ENCODE measurements at regions not wholly inside any gene's neighbourhood (a gene's known extent, or its start where the extent isn't known, plus 50 kb on each side); places are given as distances from the start of the nearest gene placed in this dataset.
"Not testable (repeated sequence)": the region's sequence is repeated elsewhere in the genome, so short reads cannot be mapped to it uniquely, and the experiment has no call there.

DNA sequence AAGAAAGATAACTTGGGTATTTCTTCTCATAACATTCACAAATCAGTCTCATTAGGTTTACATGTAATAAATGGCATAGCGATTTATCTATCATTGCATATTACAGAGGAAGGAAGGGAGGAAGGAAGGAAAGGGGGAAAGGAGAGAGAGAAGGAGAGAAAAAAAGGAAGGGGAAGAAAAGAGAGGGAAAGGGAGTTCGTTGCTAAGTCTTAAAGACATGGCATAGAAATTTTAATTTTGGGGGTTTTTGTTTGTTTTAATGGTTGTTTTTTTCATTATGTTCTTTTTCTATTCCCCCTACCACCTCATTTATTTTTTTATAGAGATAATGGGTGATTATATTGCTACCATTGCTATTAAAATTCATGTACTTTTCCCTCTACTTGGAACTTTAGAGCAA lies 604.3 kb downstream of the IPMK start:
- DNase-seq, result no peak

DNA sequence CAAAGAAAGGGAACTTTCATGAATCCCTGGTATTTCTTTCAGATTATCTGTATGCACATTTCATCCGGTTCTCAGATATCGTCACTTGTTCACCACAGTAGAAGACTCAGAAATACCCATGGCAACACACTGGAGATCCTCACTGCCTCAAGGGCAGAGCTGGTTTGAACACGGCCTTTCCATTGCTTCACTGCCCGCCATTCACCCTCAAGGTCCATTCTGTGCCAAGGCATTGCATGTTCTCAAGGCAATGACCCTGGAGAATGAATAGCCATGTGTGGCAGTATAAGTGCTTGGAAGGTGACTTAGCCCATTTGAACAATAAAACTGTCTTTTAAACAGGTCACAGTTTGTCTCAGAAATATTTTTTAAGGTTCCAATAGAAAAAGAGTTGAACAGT lies 606.5 kb downstream of the IPMK start:
- no peak for DNase-seq

GRCh38 chr10:57657164-57657765 lies 610.4 kb downstream of the IPMK start:
- no peak for DNase-seq

GRCh38 chr10:57654856-57655255 lies 612.8 kb downstream of the IPMK start:
- no peak for DNase-seq

DNA sequence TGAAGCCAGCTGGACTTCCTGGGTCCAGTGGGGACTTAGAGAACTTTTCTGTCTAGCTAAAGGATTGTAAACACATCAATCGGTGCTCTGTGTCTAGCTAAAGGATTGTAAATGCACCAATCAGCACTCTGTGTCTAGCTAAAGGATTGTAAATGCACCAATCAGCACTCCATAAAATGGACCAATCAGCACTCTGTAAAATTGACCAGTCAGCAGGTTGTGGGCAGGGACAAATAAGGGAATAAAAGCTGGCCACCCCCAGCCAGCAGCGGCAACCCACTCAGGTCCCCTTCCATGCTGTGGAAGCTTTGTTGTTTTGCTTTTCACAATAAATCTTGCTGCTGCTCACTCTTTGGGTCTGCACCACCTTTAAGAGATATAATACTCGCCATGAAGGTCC lies 622.6 kb downstream of the IPMK start:
- DNase-seq, result not testable (repeated sequence)

GRCh38 chr10:57638411-57638810 lies 629.3 kb downstream of the IPMK start:
- no peak for DNase-seq

DNA sequence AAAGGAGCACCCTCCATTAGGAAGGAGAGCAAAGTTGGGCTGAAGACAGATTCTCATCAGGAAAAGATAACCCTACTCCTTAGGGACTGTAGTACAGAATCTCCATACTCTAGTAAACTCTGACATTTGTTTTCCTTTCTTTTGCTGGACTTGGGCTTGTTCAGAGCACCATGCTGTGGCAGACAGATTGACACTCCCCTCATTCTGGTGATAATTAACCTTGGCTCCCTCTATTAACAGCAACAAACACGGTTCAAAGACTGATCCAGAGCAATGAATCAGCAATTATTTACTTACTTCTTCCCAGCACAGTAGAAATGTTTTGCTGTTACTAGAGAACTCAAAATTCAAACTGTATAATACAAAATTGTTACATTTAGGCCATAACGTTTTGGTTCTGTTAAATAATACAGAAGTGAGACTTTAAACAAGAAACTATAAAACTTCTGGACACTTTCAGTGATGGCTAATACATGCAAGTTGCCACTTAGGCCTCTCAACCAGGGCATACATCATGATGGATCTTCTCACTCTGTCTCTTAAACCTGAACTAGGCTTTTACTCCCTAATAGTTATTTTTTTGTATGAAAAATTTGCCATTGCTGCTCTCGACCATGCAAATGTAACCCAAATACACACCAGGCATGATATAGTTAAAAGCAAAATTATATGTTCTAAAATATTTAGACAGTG lies 639.0 kb downstream of the IPMK start:
- no peak for DNase-seq

GRCh38 chr10:57627642-57628178 lies 640.0 kb downstream of the IPMK start:
- no peak for DNase-seq

DNA sequence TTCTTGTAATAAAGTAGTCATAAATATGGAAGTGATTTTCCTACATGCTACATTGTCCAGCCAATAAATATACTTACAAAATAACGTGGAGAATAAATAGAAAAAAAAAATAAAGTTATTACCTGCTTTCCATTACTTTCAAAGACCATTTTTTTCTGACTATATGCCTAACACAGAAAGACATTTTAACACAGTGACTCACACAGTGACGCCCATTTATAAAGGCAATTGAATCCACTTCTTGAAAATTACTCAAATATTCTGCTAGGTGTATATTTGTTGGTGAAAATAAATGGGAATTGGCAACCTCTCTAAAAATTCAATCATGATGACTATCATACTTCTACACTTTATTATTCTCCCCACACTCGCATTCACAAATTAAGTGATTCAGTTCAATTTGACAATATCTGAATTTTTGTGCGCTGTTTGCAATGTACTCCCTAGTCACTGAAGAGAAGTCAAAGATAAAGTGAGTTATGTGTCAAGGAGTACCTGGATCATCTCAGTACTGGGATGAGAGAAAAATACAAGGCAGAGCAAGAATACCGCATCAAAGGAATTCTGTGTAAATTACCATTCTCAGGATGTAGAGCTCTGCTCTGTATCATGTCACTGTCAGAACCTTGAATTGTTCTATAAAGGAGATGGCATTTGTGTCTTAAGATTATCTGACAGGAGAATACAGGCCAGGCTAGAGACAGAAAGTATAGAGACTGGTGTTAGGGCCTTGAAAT lies 642.7 kb downstream of the IPMK start:
- no peak for DNase-seq

DNA sequence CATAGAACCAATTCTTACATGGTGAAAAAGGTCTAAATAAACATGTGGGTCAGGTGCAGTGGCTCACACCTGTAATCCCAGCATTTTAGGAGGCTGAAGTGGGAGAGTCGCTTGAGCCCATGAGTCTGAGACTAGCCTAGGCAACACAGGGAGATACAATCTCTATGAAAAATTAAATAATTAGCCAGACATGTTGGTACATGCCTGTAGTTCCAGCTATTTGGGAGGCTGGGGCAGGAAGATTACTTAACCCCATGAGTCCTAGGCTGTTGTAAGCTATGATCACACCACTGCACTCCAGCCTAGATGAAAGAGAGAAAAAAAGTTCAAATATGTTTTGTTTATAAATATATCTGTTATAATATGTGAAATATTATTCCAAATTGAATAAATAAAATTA lies 643.6 kb downstream of the IPMK start:
- DNase-seq, result no peak

DNA sequence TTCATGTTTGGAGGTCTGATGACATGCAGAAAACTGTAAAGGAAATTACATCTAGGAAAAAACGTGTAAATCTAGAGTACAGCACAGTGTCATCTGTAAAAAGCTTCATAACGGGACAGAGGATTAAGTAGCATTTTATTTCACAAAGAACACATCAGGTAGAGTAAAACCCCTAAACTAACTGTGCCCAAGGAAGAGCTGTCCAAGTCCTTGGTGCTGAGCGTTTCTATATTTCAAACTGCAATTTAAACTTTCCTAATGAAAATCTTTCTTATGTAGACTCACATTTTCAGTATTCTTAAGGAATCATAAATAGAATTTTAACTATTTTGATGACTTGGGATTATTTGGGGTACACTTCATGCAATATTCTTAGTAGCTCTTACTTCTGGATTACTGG lies 646.2 kb downstream of the IPMK start:
- no peak for DNase-seq

DNA sequence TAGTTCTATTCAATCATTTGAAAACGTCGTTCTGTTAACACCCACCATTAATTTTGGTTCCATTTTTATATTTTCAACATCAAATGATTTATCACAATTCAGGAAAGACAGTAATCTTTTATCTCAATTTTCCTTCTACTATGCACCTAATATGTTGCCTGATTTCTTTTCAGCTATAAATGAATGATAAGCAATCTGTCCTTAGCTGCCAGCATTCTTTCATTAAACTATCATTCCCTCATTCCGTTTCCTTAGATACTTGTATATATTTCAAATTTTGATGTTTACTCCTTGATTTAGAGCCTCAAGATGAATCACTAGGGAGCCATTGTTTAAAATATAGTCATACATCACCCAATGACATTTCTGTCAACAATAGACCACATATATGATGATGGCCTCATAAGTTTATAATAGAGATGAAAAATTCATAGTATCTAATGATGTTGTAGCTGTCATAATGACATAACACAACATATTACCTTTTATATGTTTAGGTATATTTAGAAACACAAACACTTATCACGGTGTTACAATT lies 661.7 kb downstream of the IPMK start:
- no peak for DNase-seq

- no peak for DNase-seq
These were observed 668.3 kb downstream of the IPMK start for GRCh38 chr10:57599440-57599839.

DNA sequence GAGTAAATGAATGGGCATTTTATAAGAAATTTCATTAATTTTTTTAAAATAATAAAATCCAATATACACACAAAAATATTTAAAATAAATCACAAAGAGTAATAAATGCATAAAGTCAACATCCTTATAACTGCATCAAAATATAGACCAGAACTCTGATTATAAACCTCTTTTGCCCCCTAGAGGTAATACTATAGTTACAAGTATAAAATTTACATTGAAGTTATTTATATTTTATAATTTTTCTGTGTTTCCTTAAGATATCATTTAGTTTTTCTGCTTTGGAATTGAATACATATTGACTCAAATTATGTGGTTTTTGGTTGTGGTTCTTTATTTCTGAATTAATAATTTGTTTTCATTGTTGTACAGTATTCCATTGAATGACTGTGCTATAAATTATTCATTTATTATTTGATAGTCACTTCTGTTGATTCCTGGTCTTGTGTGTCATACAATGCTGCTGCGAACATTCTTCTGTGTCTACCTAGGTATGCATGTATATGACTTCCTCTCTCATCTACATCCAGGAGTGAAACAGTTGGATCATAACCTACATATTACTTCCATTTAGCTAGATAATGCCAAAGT lies 673.6 kb downstream of the IPMK start:
- no peak for DNase-seq

GRCh38 chr10:57579926-57580325 lies 687.8 kb downstream of the IPMK start:
- DNase-seq, result no peak

- no peak for DNase-seq
These were observed 705.5 kb downstream of the IPMK start for GRCh38 chr10:57562211-57562610.

DNA sequence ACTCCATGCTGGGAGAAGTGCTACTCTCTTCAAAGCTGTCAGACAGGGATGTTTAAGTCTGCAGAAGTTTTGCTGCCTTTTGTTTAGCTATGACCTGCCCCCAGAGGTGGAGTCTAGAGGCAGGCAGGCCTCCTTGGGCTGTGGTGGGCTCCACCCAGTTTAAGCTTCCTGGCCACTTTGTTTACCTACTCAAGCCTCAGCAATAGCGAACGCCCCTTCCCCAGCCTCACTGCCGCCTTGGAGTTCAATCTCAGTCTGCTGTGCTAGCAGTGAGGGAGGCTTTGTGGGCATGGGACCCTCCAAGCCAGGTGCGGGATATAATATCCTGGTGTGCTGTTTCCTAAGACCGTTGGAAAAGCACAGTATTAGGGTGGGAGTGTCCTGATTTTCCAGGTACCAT lies 715.9 kb downstream of the IPMK start:
- not testable (repeated sequence) for DNase-seq

DNA sequence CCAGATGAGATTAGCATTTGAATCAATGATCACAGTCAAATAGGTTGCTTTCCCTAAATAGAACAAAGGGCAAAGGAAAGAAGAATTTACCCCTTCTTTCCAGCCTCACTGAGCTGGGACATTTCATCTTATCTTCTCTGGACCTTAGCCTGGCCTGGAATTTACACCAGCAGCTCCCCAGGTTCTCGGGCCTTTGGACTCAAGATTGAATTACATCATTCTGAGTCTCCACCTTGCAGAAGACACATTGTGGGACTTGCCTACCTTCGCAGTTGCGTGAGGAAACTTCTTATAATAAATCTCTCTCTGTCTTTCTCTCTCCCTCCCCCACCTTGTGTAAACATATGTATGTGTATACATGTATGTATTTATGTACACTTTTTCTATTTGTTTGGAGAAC lies 732.4 kb downstream of the IPMK start:
- no peak for DNase-seq

- DNase-seq, result no peak
These were observed 754.1 kb downstream of the IPMK start for GRCh38 chr10:57513637-57514036.

- no peak for DNase-seq
These were observed 759.9 kb downstream of the IPMK start for GRCh38 chr10:57507788-57508187.

DNA sequence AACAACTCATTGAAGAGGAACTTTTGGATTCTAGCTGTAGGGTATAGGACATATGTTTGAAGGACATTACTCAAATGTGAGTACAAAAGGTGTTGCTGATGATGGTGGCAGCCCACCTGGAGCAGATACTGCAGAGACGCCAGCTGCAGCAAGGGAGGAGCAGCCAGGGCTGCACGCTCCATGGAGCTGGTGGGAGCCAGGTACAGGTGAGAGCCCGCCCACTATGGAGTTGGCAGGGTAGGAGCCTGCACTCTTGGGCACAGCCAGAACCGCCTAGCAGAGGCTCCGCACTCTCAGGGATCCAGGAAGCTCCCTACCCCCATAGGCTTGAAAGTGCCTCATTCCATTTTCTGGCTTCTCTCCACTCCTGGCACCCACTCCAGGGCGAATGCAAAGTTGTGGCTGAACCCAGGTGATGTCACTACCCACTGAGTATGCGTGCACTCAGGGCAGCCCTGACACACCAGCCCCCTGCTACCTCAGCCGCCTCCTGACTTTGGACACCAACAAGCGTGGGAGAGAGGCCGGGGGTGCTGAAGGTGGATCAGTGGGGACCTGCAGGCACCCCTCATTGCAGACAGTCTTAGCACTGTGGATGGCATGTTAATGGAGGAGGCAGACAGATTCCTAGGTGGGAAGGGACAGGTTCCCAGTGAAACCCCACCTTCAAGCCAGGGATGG lies 761.1 kb downstream of the IPMK start:
- DNase-seq, result no peak

- no peak for DNase-seq
These were observed 773.2 kb downstream of the IPMK start for GRCh38 chr10:57494486-57494885.

GRCh38 chr10:57482259-57482658 lies 785.4 kb downstream of the IPMK start:
- DNase-seq, result no peak
